Natural killer cell treated with Interleukin-12 subunit alpha and Interleukin-12 subunit beta and Interleukin-15 and Interleukin-18, amount 100 ng/mL, for 72 hours (primary cell): ENCODE measurements at regions not wholly inside any gene's neighbourhood (a gene's known extent, or its start where the extent isn't known, plus 50 kb on each side); places are given as distances from the start of the nearest gene placed in this dataset.

ENCODE experiments used
- ATAC-seq, 2 donors: fragments of 150-1000 bp; cut with Tn5 transposase in 1 of 2; sonication (Bioruptor Pico), chemical (Tn5 transposase) in 1 of 2; 2 replicates each; pipeline ENCODE4 v1.10.0; 2021
- DNase-seq: peaks from one replicate; pipeline ENCODE4 v3.0.0; 2022; ENCODE audit warnings: low spot score
- H3K27ac Mint-ChIP-seq, 2 donors: 1 replicate in 1 of 2; 2 replicates in 1 of 2; pipeline ENCODE4 v1.8.0; 2022; ENCODE audit warnings: mixed read lengths in 2 of 2, mild to moderate bottlenecking in 1 of 2, moderate library complexity in 1 of 2
- H3K27me3 Mint-ChIP-seq, 2 donors: 1 replicate in 1 of 2; 2 replicates in 1 of 2; pipeline ENCODE4 v1.8.0; 2022; ENCODE audit warnings: mixed read lengths in 2 of 2
- H3K36me3 Mint-ChIP-seq: one replicate; pipeline ENCODE4 v1.8.0; 2022; ENCODE audit warnings: mixed read lengths
- H3K4me1 Mint-ChIP-seq, 2 donors: 1 replicate in 1 of 2; 2 replicates in 1 of 2; pipeline ENCODE4 v1.8.0; 2022; ENCODE audit warnings: low read depth in 2 of 2, mixed read lengths in 2 of 2, mild to moderate bottlenecking in 1 of 2
- H3K4me3 Mint-ChIP-seq: one replicate; pipeline ENCODE4 v1.8.0; 2022; ENCODE audit warnings: mixed read lengths
- H3K9me3 Mint-ChIP-seq: 2 replicates; pipeline ENCODE4 v1.8.0; 2022; ENCODE audit warnings: mixed read lengths

GRCh38 chr20:16942756-16943155, 194.6 kb downstream of the OTOR start:
- H3K4me1 Mint-ChIP-seq = no peaks in the 10 kb centered on the region
- H3K27me3 Mint-ChIP-seq = no peaks in the 10 kb centered on the region
- no peak for ATAC-seq
- DNase-seq = no peak
- H3K27ac Mint-ChIP-seq = no peak overlapping the region
- H3K9me3 Mint-ChIP-seq = peaks cover 6% of the 10 kb centered on the region
- H3K4me3 Mint-ChIP-seq = no peak overlapping the region
- no peaks in the 10 kb centered on the region for H3K36me3 Mint-ChIP-seq

GRCh38 chr20:16944745-16945144, 196.6 kb downstream of the OTOR start:
- Mint-ChIP-seq H3K4me1 (no peaks in the 10 kb centered on the region), H3K27ac (no peak overlapping the region), H3K36me3 (no peaks in the 10 kb centered on the region), H3K27me3 (no peaks in the 10 kb centered on the region), H3K4me3 (no peak overlapping the region), H3K9me3 (peaks cover 6% of the 10 kb centered on the region)
- ATAC-seq (no peak), DNase-seq (no peak)

- no peaks in the 10 kb centered on the region for H3K36me3 Mint-ChIP-seq
- peaks cover 6% of the 10 kb centered on the region for H3K9me3 Mint-ChIP-seq
- ATAC-seq = no peak
- no peaks in the 10 kb centered on the region for H3K27me3 Mint-ChIP-seq
- no peak overlapping the region for H3K4me3 Mint-ChIP-seq
- H3K4me1 Mint-ChIP-seq = no peaks in the 10 kb centered on the region
- DNase-seq = no peak
- H3K27ac Mint-ChIP-seq = no peak overlapping the region
Measured at GRCh38 chr20:16945619-16946018, 197.5 kb downstream of the OTOR start.

- ATAC-seq = no peak
- H3K36me3 Mint-ChIP-seq = no peaks in the 10 kb centered on the region
- no peak overlapping the region for H3K4me3 Mint-ChIP-seq
- no peak for DNase-seq
- no peak overlapping the region for H3K27ac Mint-ChIP-seq
- no peaks in the 10 kb centered on the region for H3K27me3 Mint-ChIP-seq
- H3K9me3 Mint-ChIP-seq = peaks cover 6% of the 10 kb centered on the region
- H3K4me1 Mint-ChIP-seq = no peaks in the 10 kb centered on the region
Measured at GRCh38 chr20:16946097-16946496, 197.9 kb downstream of the OTOR start.

- H3K4me3 Mint-ChIP-seq = no peak overlapping the region
- peaks cover 6% of the 10 kb centered on the region for H3K9me3 Mint-ChIP-seq
- no peaks in the 10 kb centered on the region for H3K27me3 Mint-ChIP-seq
- no peak overlapping the region for H3K27ac Mint-ChIP-seq
- H3K36me3 Mint-ChIP-seq = no peaks in the 10 kb centered on the region
- no peak for DNase-seq
- no peaks in the 10 kb centered on the region for H3K4me1 Mint-ChIP-seq
- ATAC-seq = no peak
Measured at GRCh38 chr20:16947479-16947878, 199.3 kb downstream of the OTOR start.

- DNase-seq (no peak), ATAC-seq (no peak)
- H3K9me3 Mint-ChIP-seq = peaks cover 3% of the 10 kb centered on the region
- no peak overlapping the region for H3K4me3 Mint-ChIP-seq
- no peaks in the 10 kb centered on the region for H3K27me3 Mint-ChIP-seq
- no peaks in the 10 kb centered on the region for H3K36me3 Mint-ChIP-seq
- no peaks in the 10 kb centered on the region for H3K4me1 Mint-ChIP-seq
- H3K27ac Mint-ChIP-seq = no peak overlapping the region
Measured at GRCh38 chr20:16951876-16952275, 203.7 kb downstream of the OTOR start.

GRCh38 chr20:16952965-16953364, 204.8 kb downstream of the OTOR start:
- Mint-ChIP-seq H3K27me3 (no peaks in the 10 kb centered on the region), H3K27ac (no peak overlapping the region), H3K36me3 (no peaks in the 10 kb centered on the region), H3K4me1 (no peaks in the 10 kb centered on the region), H3K9me3 (peaks cover 6% of the 10 kb centered on the region), H3K4me3 (no peak overlapping the region)
- DNase-seq (no peak), ATAC-seq (no peak)

- H3K4me3 Mint-ChIP-seq = no peak overlapping the region
- H3K4me1 Mint-ChIP-seq = no peaks in the 10 kb centered on the region
- no peak for ATAC-seq
- H3K27me3 Mint-ChIP-seq = no peaks in the 10 kb centered on the region
- DNase-seq = no peak
- H3K9me3 Mint-ChIP-seq = peaks cover 7% of the 10 kb centered on the region
- H3K27ac Mint-ChIP-seq = no peak overlapping the region
- no peaks in the 10 kb centered on the region for H3K36me3 Mint-ChIP-seq
Measured at GRCh38 chr20:16953858-16954257, 205.7 kb downstream of the OTOR start.

GRCh38 chr20:16955462-16955861, 207.3 kb downstream of the OTOR start:
- no peaks in the 10 kb centered on the region for H3K36me3 Mint-ChIP-seq
- no peak overlapping the region for H3K4me3 Mint-ChIP-seq
- ATAC-seq (no peak), DNase-seq (no peak)
- no peaks in the 10 kb centered on the region for H3K4me1 Mint-ChIP-seq
- H3K27ac Mint-ChIP-seq = no peak overlapping the region
- peaks cover 17% of the 10 kb centered on the region for H3K9me3 Mint-ChIP-seq
- H3K27me3 Mint-ChIP-seq = no peaks in the 10 kb centered on the region

- no peak overlapping the region for H3K4me3 Mint-ChIP-seq
- ATAC-seq (no peak), DNase-seq (no peak)
- no peaks in the 10 kb centered on the region for H3K27me3 Mint-ChIP-seq
- peaks cover 17% of the 10 kb centered on the region for H3K9me3 Mint-ChIP-seq
- H3K4me1 Mint-ChIP-seq = no peaks in the 10 kb centered on the region
- H3K36me3 Mint-ChIP-seq = no peaks in the 10 kb centered on the region
- H3K27ac Mint-ChIP-seq = no peak overlapping the region
Measured at GRCh38 chr20:16955971-16956370, 207.8 kb downstream of the OTOR start.

- Mint-ChIP-seq H3K36me3 (no peaks in the 10 kb centered on the region), H3K27ac (no peak overlapping the region), H3K9me3 (peaks cover 6% of the 10 kb centered on the region), H3K4me3 (no peak overlapping the region), H3K27me3 (no peaks in the 10 kb centered on the region), H3K4me1 (no peaks in the 10 kb centered on the region)
- DNase-seq = no peak
- no peak for ATAC-seq
Measured at GRCh38 chr20:16965401-16965800, 217.2 kb downstream of the OTOR start.

- Mint-ChIP-seq H3K4me3 (no peak overlapping the region), H3K4me1 (no peaks in the 10 kb centered on the region), H3K9me3 (peaks cover 6% of the 10 kb centered on the region), H3K27me3 (no peaks in the 10 kb centered on the region), H3K27ac (no peak overlapping the region), H3K36me3 (no peaks in the 10 kb centered on the region)
- DNase-seq = no peak
- no peak for ATAC-seq
Measured at GRCh38 chr20:16966276-16966880, 218.2 kb downstream of the OTOR start.

GRCh38 chr20:16968099-16968498, 219.9 kb downstream of the OTOR start:
- no peaks in the 10 kb centered on the region for H3K27me3 Mint-ChIP-seq
- no peak overlapping the region for H3K27ac Mint-ChIP-seq
- ATAC-seq (no peak), DNase-seq (no peak)
- H3K4me3 Mint-ChIP-seq = no peak overlapping the region
- no peaks in the 10 kb centered on the region for H3K36me3 Mint-ChIP-seq
- H3K9me3 Mint-ChIP-seq = peaks cover 6% of the 10 kb centered on the region
- no peaks in the 10 kb centered on the region for H3K4me1 Mint-ChIP-seq

- H3K27ac Mint-ChIP-seq = no peak overlapping the region
- ATAC-seq = no peak
- no peak for DNase-seq
- H3K9me3 Mint-ChIP-seq = peaks cover 6% of the 10 kb centered on the region
- no peaks in the 10 kb centered on the region for H3K4me1 Mint-ChIP-seq
- H3K36me3 Mint-ChIP-seq = no peaks in the 10 kb centered on the region
- no peaks in the 10 kb centered on the region for H3K27me3 Mint-ChIP-seq
- no peak overlapping the region for H3K4me3 Mint-ChIP-seq
Measured at GRCh38 chr20:16970776-16971175, 222.6 kb downstream of the OTOR start.

GRCh38 chr20:16974080-16974854, 226.1 kb downstream of the OTOR start:
- Mint-ChIP-seq H3K27me3 (no peaks in the 10 kb centered on the region), H3K27ac (no peak overlapping the region), H3K9me3 (peaks cover 6% of the 10 kb centered on the region), H3K36me3 (no peaks in the 10 kb centered on the region), H3K4me3 (no peak overlapping the region), H3K4me1 (no peaks in the 10 kb centered on the region)
- ATAC-seq (peak in 1 of 2 donors; percentile 61), DNase-seq (no peak)
